ENCODE measurements at regions not wholly inside any gene's neighbourhood (a gene's known extent, or its start where the extent isn't known, plus 50 kb on each side); places are given as distances from the start of the nearest gene placed in this dataset.

DNA sequence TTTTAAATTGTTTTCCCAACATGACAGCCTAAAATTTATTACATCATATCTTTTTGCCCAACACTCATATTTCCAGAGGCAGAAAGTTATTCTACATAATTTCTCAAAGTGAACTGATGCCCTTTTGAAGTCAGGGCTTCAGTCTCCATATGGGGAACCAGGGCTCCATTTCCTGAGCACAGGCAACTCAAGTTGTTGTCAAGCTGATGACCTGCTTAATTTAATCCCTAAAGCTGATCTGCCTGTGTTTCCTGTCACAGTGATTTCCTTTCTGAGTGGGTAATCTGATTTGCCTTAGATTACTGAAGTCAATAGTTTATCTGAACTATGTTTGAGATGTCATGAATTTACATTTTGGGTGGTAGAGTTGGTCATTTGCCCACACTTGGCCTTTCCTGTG lies 932.1 kb upstream of the MANEA start:
- TF ChIP-seq, protein P1, sequence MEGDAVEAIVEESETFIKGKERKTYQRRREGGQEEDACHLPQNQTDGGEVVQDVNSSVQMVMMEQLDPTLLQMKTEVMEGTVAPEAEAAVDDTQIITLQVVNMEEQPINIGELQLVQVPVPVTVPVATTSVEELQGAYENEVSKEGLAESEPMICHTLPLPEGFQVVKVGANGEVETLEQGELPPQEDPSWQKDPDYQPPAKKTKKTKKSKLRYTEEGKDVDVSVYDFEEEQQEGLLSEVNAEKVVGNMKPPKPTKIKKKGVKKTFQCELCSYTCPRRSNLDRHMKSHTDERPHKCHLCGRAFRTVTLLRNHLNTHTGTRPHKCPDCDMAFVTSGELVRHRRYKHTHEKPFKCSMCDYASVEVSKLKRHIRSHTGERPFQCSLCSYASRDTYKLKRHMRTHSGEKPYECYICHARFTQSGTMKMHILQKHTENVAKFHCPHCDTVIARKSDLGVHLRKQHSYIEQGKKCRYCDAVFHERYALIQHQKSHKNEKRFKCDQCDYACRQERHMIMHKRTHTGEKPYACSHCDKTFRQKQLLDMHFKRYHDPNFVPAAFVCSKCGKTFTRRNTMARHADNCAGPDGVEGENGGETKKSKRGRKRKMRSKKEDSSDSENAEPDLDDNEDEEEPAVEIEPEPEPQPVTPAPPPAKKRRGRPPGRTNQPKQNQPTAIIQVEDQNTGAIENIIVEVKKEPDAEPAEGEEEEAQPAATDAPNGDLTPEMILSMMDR (IDR thresholded peaks at IDR 0.05; ENCODE audit: low read depth, low read length) = no peak
- TF ChIP-seq EZH2phosphoT487 (IDR thresholded peaks at IDR 0.05; ENCODE audit: low read depth) = no peak

Data from OCI-LY3 (cell line).